ENCODE measurements at regions not wholly inside any gene's neighbourhood (a gene's known extent, or its start where the extent isn't known, plus 50 kb on each side); places are given as distances from the start of the nearest gene placed in this dataset.

DNA sequence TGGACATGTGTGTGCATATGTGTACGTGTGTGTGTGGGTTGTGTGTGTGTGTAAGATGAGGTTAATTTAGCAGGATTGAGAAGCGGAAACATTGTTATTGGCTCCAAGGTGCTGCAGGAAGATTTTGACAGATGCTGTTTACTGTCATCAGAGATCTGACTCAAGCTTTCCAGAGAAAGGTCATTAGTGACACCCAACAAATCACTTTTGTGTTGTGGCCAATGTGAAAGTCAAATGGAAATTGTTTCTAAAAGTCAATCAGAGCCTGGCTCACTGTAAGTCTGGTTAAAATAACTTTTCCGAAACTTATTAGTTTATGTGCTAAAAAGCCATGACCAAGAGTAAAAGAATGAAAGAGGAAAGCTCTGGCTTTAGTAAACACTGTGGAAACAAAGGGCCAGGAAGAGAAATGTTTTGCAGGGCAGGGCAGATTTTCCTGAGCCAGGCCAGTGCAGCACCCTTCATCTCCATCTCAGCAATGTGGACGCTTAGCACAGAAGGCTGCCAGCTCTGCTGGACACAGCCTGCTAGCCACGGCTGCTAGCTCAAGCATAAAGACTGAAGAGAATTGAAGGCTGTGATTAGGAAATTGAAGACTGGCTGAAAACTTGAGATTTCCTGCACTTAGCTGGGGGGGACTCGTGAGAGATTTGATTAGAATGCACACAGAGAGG lies 235.8 kb downstream of the NEDD1 start:
- in situ Hi-C loops (cut with MboI; ENCODE audit: low sequenced_read_pairs, unreplicated experiment), result loop anchor here (25.0 kb wide), 1 partner anchor 556 kb away; no protein-coding TSS in a partner anchor
- DNase-seq (ENCODE audit: low spot score), result no peak
- TF ChIP-seq, protein P1, sequence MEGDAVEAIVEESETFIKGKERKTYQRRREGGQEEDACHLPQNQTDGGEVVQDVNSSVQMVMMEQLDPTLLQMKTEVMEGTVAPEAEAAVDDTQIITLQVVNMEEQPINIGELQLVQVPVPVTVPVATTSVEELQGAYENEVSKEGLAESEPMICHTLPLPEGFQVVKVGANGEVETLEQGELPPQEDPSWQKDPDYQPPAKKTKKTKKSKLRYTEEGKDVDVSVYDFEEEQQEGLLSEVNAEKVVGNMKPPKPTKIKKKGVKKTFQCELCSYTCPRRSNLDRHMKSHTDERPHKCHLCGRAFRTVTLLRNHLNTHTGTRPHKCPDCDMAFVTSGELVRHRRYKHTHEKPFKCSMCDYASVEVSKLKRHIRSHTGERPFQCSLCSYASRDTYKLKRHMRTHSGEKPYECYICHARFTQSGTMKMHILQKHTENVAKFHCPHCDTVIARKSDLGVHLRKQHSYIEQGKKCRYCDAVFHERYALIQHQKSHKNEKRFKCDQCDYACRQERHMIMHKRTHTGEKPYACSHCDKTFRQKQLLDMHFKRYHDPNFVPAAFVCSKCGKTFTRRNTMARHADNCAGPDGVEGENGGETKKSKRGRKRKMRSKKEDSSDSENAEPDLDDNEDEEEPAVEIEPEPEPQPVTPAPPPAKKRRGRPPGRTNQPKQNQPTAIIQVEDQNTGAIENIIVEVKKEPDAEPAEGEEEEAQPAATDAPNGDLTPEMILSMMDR (IDR thresholded peaks at IDR 0.05; ENCODE audit: borderline replicate concordance, control extremely low read depth, extremely low read depth, insufficient read depth, missing control alignments), result no peak

DNA sequence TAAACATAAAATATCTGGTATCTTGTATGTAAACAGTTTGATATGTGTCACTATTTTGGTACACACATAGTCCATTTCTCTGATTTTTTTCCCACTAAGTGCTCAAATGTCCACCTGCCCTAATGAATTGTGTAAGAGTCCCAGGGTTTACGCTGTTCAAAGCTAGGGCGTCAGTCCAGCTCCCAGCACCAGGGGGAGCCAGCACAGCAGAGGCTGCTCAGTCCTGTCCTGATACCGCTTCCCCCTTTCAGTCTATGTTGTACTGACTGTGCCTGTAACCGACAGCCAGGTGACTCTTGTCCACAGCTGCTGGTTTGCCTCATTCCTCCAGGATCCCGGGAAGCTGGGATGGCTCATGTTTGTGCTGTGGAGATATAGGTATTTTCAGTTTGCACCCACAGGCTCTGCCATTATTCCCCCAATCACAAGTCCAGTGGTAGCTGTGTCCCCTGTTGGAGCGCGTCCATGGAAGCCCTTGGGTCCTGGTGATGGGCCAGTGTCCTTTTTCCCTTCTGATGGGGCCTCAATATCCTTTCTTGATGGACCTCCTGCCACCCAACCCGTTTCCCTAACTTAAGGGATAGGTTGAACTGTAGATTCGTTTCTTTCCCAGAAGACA lies 242.0 kb downstream of the NEDD1 start:
- in situ Hi-C loops (cut with MboI; ENCODE audit: low sequenced_read_pairs, unreplicated experiment), result loop anchor here (25.0 kb wide), 1 partner anchor 562 kb away; no protein-coding TSS in a partner anchor
- TF ChIP-seq, protein P1 (IDR thresholded peaks at IDR 0.05; ENCODE audit: borderline replicate concordance, control extremely low read depth, extremely low read depth, insufficient read depth, missing control alignments), result peak; percentile 88
- peak; percentile 41 for DNase-seq (ENCODE audit: low spot score)

- no peak for DNase-seq (ENCODE audit: low spot score)
- in situ Hi-C loops (cut with MboI; ENCODE audit: low sequenced_read_pairs, unreplicated experiment), result loop anchor here (25.0 kb wide), 1 partner anchor 1236 kb away; no protein-coding TSS in a partner anchor
- TF ChIP-seq, protein P1 (IDR thresholded peaks at IDR 0.05; ENCODE audit: borderline replicate concordance, control extremely low read depth, extremely low read depth, insufficient read depth, missing control alignments), result no peak
Observed at GRCh38 chr12:97151481-97151880, 244.4 kb downstream of the NEDD1 start.

DNA sequence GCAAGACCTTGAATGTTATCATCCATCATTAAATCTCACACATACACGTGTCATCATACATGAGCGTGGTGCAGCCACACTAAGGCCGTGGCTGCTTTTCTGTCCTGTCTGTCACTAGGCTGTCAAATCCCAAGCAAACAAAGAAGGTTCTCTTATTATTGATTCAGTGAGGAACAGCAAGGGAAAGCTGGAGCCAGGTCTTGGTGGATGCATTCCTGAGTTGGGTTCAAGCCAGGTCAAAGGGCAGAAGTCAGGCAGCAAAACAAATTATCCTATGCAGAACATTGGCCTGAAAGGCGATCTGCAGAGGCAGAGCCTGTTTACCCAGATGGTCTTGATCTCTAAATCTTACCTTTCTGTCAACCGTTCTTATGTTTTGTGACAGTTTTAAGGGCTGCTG lies 252.3 kb downstream of the NEDD1 start:
- TF ChIP-seq, protein P1 (IDR thresholded peaks at IDR 0.05; ENCODE audit: borderline replicate concordance, control extremely low read depth, extremely low read depth, insufficient read depth, missing control alignments), result no peak

DNA sequence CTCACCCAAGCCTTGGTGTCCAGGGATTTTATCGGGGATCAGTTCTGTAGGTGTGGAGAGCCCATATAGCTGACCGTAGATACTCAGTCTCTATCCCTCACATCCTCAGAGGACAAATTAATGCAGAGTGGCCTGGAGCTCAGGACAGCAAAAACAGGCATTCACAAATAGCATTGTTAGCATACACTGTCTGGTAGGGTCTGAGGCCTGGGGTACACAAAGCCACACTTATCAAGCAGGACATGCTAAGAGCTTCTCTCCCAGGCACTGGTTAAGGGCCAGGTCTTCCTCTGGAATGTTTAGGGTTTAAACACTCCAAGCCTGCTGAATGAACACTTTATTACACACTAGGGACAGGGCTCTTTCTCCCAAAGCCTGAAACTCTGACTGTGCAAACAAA lies 253.2 kb downstream of the NEDD1 start:
- no peak for DNase-seq (ENCODE audit: low spot score)
- TF ChIP-seq, protein P1 (IDR thresholded peaks at IDR 0.05; ENCODE audit: borderline replicate concordance, control extremely low read depth, extremely low read depth, insufficient read depth, missing control alignments), result no peak
- in situ Hi-C loops (cut with MboI; ENCODE audit: low sequenced_read_pairs, unreplicated experiment), result loop anchor here (25.0 kb wide), 1 partner anchor 1227 kb away; no protein-coding TSS in a partner anchor

More for the DNA sequence above, 252.3 kb downstream of the NEDD1 start:
- in situ Hi-C loops (cut with MboI; ENCODE audit: low sequenced_read_pairs, unreplicated experiment), result loop anchor here (25.0 kb wide), 1 partner anchor 1228 kb away; no protein-coding TSS in a partner anchor
- DNase-seq (ENCODE audit: low spot score), result no peak

- no peak for DNase-seq (ENCODE audit: low spot score)
- in situ Hi-C loops (cut with MboI; ENCODE audit: low sequenced_read_pairs, unreplicated experiment), result loop anchor here (25.0 kb wide), 1 partner anchor 1225 kb away; no protein-coding TSS in a partner anchor
- TF ChIP-seq, protein P1 (IDR thresholded peaks at IDR 0.05; ENCODE audit: borderline replicate concordance, control extremely low read depth, extremely low read depth, insufficient read depth, missing control alignments), result no peak
Observed at GRCh38 chr12:97162173-97162572, 255.1 kb downstream of the NEDD1 start.

Measured in GM13976 (cell line).